Stimulated activated CD4-positive, alpha-beta T cell treated with anti-CD3 and anti-CD28 coated beads, Interleukin-12 subunit alpha, Interleukin-12 subunit beta, amount 100 ng/mL, for 4 hours (primary cell): ENCODE measurements at regions not wholly inside any gene's neighbourhood (a gene's known extent, or its start where the extent isn't known, plus 50 kb on each side); places are given as distances from the start of the nearest gene placed in this dataset.
"Not testable (repeated sequence)": the region's sequence is repeated elsewhere in the genome, so short reads cannot be mapped to it uniquely, and the experiment has no call there.

ENCODE experiments used
- DNase-seq: peaks from one replicate; pipeline ENCODE4 v3.0.0-alpha.2; 2020

- DNase-seq, result no peak
These were observed 509.3 kb downstream of the CENPC start for GRCh38 chr4:67035986-67036385.

- DNase-seq, result no peak
These were observed 509.8 kb downstream of the CENPC start for GRCh38 chr4:67035501-67035900.

GRCh38 chr4:67030636-67031035, 514.7 kb downstream of the CENPC start:
- no peak for DNase-seq

GRCh38 chr4:67020438-67020797, 524.9 kb downstream of the CENPC start:
- no peak for DNase-seq

GRCh38 chr4:67019686-67020437, 525.4 kb downstream of the CENPC start:
- no peak for DNase-seq

GRCh38 chr4:67014592-67014991, 530.7 kb downstream of the CENPC start:
- DNase-seq, result no peak

- no peak for DNase-seq
These were observed 538.5 kb downstream of the CENPC start for GRCh38 chr4:67006791-67007190.

GRCh38 chr4:66991521-66991920, 553.8 kb downstream of the CENPC start:
- no peak for DNase-seq

- no peak for DNase-seq
These were observed 570.6 kb downstream of the CENPC start for GRCh38 chr4:66974665-66975064.

GRCh38 chr4:66972087-66972486, 573.2 kb downstream of the CENPC start:
- no peak for DNase-seq

- DNase-seq, result no peak
These were observed 580.8 kb downstream of the CENPC start for GRCh38 chr4:66964467-66964866.

GRCh38 chr4:66963084-66963483, 582.2 kb downstream of the CENPC start:
- no peak for DNase-seq

GRCh38 chr4:66959207-66959606, 586.1 kb downstream of the CENPC start:
- no peak for DNase-seq

GRCh38 chr4:66956852-66957251, 588.5 kb downstream of the CENPC start:
- no peak for DNase-seq

- no peak for DNase-seq
These were observed 588.9 kb downstream of the CENPC start for GRCh38 chr4:66956426-66956825.

GRCh38 chr4:66955784-66956183, 589.5 kb downstream of the CENPC start:
- no peak for DNase-seq

- no peak for DNase-seq
These were observed 595.9 kb downstream of the CENPC start for GRCh38 chr4:66949419-66949818.

- no peak for DNase-seq
These were observed 598.5 kb downstream of the CENPC start for GRCh38 chr4:66946761-66947160.

- no peak for DNase-seq
These were observed 602.2 kb downstream of the CENPC start for GRCh38 chr4:66943112-66943511.

GRCh38 chr4:66931981-66932380, 613.3 kb downstream of the CENPC start:
- DNase-seq, result not testable (repeated sequence)

- no peak for DNase-seq
These were observed 615.1 kb downstream of the CENPC start for GRCh38 chr4:66930206-66930605.

GRCh38 chr4:66929748-66930147, 615.6 kb downstream of the CENPC start:
- no peak for DNase-seq

- not testable (repeated sequence) for DNase-seq
These were observed 616.4 kb downstream of the CENPC start for GRCh38 chr4:66928881-66929280.

- no peak for DNase-seq
These were observed 617.4 kb downstream of the CENPC start for GRCh38 chr4:66927937-66928336.

GRCh38 chr4:66926687-66927086, 618.6 kb downstream of the CENPC start:
- DNase-seq, result no peak
